D341Med (cell line): ENCODE measurements at regions not wholly inside any gene's neighbourhood (a gene's known extent, or its start where the extent isn't known, plus 50 kb on each side); places are given as distances from the start of the nearest gene placed in this dataset.

Source experiments
- DNase-seq: peaks from one replicate; pipeline ENCODE4 v3.0.0; 2012; ENCODE audit warnings: low spot score

DNA sequence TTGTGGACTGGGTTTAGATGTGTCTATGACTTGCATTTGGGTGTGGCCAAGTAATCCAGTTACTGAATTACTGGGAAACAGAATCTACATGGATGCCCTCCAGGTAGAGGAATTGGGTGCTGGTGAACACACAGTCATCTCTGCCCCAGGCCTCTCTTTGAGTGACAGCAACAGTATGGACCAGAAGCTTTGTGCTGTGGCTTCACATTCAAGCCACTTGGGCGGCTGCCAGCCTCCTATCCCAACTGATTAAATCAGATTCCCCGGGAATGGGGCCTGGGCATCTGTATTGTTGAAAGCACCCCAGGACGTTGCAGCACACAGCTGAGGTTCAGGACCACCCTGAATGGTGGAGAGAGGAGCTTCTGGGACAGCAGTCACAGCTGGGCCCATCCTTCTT, 144.6 kb downstream of the DHX35 start:
- DNase-seq, result no peak

DNA sequence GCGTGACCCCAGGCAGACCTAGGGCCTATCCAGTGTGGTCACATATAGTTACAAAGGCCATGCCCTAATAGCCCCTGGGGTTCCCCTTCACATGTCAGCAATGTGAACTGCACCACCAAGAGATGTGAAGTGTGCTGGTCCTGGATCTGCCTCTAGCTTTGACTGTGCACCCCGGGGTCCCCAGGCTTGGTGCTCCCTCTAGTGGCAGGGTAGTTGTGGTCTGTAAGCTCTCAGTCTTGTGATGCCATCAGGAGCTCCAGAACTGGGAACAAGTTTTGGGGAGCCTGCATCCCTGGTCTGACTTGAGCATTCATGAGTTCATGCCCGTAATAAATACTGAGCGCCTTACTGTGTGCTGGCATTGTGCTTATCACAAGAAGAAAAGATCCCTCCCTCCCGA, 143.4 kb downstream of the DHX35 start:
- no peak for DNase-seq

DNA sequence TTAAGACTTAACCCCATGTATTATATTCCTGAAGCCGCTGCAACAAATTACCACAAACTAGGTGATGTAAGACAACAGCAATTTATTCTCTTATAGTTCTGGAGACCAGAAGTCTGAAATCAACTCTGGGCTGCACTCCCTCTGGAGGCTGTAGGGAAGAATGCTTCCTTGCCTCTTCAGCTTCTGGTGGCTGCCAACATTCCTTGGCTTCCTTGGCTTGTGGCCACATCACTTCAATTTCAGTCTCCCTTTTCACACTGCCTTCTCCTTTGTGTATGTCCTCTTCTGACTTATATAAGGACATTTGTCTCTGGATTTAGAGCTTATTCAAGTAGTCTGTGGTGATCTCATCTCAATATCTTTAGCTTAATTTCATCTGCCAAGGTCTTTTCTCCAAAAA, 141.6 kb downstream of the DHX35 start:
- no peak for DNase-seq

DNA sequence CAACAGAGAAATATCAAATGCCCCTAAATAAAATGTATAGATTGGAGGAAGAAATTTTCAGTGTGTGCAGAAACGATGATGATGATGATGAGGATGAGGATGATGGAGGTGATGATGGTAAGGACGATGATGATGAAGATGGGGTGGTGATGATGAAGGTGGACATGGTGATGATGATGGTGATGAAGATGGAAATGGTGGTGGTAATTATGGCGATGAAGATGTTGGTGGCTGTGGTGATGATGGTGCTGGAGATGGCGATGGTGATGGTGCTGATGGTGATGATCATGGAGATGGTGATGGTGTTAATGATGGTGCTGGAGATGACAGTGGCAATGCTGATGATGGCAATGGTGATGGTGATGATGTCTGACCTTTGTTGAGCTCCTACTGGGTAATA, 141.2 kb downstream of the DHX35 start:
- DNase-seq, result no peak

DNA sequence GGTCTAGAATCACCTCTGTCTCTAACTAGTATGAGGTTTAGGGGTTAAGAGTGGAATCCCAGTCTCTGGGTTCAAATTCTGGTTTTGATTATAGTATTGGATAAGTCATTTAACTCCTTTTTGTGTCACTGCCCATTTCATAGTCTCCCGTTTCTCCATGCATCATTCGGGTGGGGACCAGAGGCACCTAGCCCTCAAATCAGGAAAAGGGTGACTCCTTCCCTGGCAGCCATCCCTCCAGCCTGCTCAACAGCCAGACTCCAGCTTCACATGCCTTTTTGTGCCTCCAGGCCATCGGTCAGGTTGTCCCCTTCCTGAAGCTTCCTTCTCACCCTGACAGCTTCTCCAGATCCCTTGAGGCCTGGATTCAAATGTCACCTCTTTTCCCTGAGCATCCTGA, 139.8 kb downstream of the DHX35 start:
- DNase-seq, result no peak

DNA sequence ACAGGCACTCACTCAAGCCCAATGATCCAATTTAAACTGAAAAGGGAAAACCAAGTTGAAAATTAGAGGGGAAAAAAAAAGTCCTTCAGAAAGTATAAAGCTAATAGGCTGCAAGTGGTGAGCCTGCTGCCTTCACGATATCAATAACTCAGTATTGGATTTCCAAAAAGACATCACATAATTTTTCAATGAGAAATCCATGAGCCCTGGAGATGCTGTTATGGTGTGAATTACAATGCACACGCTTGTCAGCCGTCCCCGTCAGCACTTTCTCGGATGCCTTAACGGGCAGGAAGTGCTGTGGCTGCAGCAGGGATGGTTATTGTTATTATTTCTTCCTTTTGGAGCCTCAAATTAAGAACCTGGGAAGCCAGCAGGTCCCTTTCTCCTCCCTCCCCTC, 138.5 kb downstream of the DHX35 start:
- no peak for DNase-seq

DNA sequence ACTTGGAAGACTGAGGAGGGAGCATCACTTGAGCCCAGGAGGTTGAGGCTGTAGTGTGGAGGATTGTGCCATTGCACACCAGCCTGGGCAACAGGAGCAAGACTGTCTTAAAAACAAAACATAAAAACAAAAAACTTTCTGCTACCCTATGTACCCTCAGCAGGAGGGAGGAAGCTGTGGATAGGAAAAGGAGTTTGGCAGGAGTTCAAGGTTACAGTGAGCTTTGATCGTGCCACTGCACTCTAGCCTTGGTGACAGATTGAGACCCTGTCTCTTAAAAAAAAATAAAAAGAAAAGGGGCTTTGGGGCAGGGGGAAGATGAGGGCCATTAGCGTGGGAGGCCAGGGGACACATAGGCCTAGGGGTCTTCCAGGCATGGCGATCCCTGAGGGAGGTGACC, 135.7 kb downstream of the DHX35 start:
- no peak for DNase-seq

DNA sequence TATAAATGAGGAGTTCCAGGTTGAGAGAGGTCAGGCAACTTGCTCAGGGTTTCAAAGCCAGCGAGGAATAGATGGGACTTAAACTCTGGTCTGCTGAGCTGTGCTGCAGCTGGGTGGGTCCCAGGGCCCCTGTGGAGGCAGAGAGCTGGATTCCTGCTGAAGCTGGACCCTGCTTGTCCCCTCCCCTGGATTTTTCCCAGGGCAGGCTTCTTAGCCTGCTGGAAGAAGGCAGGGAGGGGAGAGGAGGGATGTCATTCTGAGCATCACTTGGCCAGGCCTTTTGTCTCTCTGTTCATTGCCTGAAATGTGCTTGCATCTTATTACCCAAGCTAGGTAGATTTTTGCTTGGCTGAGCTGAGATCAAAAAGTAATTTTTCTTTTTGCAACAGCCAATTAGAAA, 133.7 kb downstream of the DHX35 start:
- DNase-seq, result no peak

DNA sequence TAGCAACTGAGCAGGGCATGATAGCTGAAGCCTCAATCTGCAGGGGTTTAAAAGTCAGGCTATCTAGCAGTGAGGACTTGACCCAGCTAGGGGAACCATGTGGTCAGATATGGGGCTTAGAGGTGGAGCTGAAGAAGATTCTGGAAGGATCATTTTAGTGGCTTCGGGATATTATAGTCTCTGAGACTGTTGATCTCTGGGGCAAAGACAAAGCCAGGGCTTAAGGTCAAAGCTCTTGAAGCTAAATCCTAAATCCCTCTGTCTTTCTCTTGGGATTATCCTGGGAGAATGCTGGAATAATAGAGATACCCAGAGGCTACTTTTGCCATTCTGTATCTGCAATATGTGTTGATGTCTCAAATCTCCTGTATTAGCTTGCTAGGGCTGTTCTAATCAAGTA, 132.2 kb downstream of the DHX35 start:
- no peak for DNase-seq

DNA sequence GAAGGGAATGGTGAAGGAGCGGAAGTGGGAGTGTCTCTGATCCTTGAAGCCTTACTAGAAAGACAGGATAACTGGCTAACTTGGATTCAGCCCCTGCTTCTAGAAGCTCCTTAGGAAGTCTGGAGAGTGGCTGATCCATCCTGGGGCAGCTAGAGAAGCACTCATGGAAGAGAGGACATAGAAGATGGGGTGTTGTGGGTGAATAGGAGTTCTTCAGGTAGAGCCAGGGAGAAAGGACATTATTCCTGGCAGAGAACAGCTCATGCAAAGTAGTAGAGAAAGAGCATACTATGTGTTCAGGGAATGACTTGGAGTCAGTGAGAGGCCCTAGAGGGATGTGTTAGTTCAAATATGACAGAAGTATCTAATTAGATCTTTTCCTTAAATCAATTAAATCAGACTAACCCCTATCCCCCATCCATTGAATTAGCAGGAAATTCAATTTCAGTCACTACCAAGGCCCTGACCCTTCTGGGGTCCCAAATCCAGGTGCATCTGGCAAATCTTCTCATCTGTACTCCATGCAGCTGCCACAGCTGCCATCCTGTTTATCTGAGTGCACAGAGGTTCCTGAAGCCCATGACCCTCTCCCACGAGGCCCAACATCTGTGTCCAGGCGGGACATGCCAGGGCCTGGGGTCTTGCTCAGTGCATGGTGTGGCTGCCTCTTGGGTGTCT, 130.7 kb downstream of the DHX35 start:
- DNase-seq, result no peak

DNA sequence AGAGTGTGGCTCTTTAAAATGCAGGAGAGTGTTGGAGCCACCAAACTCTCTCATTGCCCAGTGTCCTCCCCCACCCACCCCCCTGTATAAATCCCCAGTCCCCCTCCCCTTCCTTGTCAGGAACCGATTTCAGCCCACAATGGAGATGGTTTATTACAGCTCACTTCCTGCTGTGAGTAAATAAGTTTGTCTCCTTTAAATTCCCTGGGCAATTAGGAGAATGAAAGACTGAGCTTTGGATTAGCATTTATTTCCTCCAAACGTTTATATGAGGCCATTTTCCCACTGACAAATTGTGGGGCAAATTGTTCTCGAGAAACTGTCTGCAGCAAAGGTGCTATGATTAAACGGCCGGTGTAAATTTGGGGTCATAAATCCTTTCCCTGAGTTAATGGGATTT, 128.8 kb downstream of the DHX35 start:
- DNase-seq, result no peak

DNA sequence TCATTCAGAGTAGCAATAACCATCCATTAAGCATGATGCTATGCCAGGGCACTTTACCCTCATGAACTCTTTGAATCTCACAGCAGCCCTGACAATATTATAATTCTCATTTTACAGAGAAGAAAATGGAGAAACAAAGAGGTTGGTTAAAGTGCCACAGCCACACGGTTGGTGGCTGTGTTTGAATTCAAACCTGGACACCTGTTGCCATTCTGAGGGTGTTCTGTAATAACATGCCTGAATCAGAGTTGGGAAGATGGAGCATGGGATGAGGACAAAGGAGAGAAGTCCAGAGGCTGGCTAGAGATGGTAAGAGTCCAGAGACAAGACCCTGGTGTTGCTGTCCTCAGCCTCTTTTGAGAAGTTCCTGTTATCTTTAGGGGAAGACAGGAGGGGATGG, 127.7 kb downstream of the DHX35 start:
- no peak for DNase-seq
